GM12891 (cell line): ENCODE measurements at regions not wholly inside any gene's neighbourhood (a gene's known extent, or its start where the extent isn't known, plus 50 kb on each side); places are given as distances from the start of the nearest gene placed in this dataset.

Experiments used
- POLR2A ChIP-seq: IDR thresholded peaks from 2 replicates; pipeline ENCODE4 v1.6.1; 2011; ENCODE audit warnings: low read depth, low read length, control low read depth
- POLR2AphosphoS5 ChIP-seq: IDR thresholded peaks from 2 replicates; pipeline ENCODE4 v1.6.1; 2011; ENCODE audit warnings: low read depth, low read length, control low read depth
- TAF1 ChIP-seq: IDR thresholded peaks from 2 replicates; pipeline ENCODE4 v1.6.1; 2011; ENCODE audit warnings: low read depth, low read length, control low read depth

DNA sequence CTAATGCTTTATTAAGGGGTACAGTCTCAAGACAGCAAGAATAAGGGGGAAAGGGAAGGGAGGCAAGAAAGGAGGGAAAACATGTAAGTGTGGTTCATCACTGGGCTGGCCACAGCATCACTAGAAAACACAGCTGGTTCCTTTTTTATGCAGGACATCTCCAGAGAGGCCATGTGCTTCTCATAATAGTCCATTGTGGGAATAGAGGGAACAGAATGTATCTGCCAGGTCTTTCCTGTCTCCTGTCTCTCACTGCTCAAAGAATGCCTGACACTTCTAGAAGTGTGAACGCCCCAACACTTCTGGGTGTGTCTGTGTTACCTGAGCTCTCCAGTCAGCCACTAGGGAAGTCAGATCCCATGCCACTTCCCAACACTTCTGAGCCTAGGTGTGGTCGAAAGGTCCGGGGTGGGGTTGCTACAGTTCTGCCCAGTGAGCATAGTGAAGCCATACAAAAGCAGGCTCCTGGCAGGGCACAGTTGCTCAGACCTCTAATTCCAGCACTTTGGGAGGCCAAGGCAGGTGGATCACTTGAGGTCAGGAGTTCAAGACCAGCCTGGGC, 255.6 kb upstream of the SLC30A5 start:
- TF ChIP-seq POLR2A, result no peak
- no peak for TF ChIP-seq POLR2AphosphoS5
- no peak for TF ChIP-seq TAF1
